K562 (cell line): ENCODE measurements at regions not wholly inside any gene's neighbourhood (a gene's known extent, or its start where the extent isn't known, plus 50 kb on each side); places are given as distances from the start of the nearest gene placed in this dataset.

Source experiments
- ATAC-seq: fragments of 200-7000 bp; cut with Tn5 transposase; 3 replicates; pipeline ENCODE4 v1.9.1; 2020; ENCODE audit warnings: moderate library complexity
- BruUV-seq: library from RNA; stranded (reverse); fragments of 400-500 nt; replicated peaks from 2 replicates; lab custom pipeline; 2021; lab: Mats Ljungman, UMichigan
- CTCF ChIA-PET: fragments of 300-600 bp; formaldehyde crosslinking; extraction: SDS; loops from one replicate; lab custom pipeline; 2021; ENCODE audit warnings: low intra/inter-chr PET ratio; lab: Yijun Ruan, JAX
- POLR2A ChIA-PET: fragments of 300-600, 350-650 bp; sonication (Branson Sonifier 250); formaldehyde crosslinking; extraction: SDS; loops from one replicate; lab custom pipeline; 2021; ENCODE audit warnings: antibody characterized with exemption, inconsistent platforms; lab: Yijun Ruan, JAX
- DNase-seq, 4 experiments: peaks; one replicate each; pipeline versions ENCODE4 v3.0.0 to v3.0.0-alpha.2; 2011 to 2018; ENCODE audit warnings: low spot score in 3 of 4, mixed read lengths in 3 of 4; ENCODE audit errors: extremely low read depth in 1 of 4
- FAIRE-seq: peaks from 2 replicates; lab custom pipeline; 2011; peaks lifted over from hg19 to GRCh38; lab: Jason Lieb, UNC
- H2AFZ ChIP-seq: 2 replicates; pipeline ENCODE4 v1.6.0; 2011; ENCODE audit warnings: low read depth, low read length, control low read depth, inconsistent platforms
- H3K27ac ChIP-seq: fragments of 200-600 bp; 3 replicates; pipeline ENCODE4 v1.8.0; 2011; ENCODE audit warnings: low read depth, mild to moderate bottlenecking, control low read depth, inconsistent platforms, low read length, moderate library complexity, mixed read lengths; ENCODE audit errors: extremely low read depth
- H3K27me3 ChIP-seq, 2 experiments: fragments of 300-600 bp in 1 of 2; 2 replicates in 1 of 2; 3 replicates in 1 of 2; pipeline versions ENCODE4 v1.6.0 to v1.8.0; 2011; ENCODE audit warnings: inconsistent platforms in 2 of 2, low read length in 2 of 2, mild to moderate bottlenecking in 1 of 2, mixed read lengths in 1 of 2, moderate library complexity in 1 of 2; ENCODE audit not compliant: control insufficient read depth in 2 of 2, insufficient read depth in 2 of 2
- H3K36me3 ChIP-seq: fragments of 300-600 bp; 3 replicates; pipeline ENCODE4 v1.8.0; 2011; ENCODE audit warnings: mild to moderate bottlenecking, low read length, inconsistent platforms; ENCODE audit not compliant: control insufficient read depth, insufficient read depth
- H3K4me1 ChIP-seq, 2 experiments: fragments of 200-600 bp in 1 of 2; replicated peaks in 1 of 2; 2 replicates in 1 of 2; 3 replicates in 1 of 2; pipeline versions ENCODE4 v1.5.1 to v1.8.0; 2011; ENCODE audit warnings: inconsistent platforms in 2 of 2, low read length in 2 of 2, mild to moderate bottlenecking in 1 of 2, mixed read lengths in 1 of 2, moderate library complexity in 1 of 2; ENCODE audit not compliant: control insufficient read depth in 2 of 2, insufficient read depth in 2 of 2
- H3K4me2 ChIP-seq: 2 replicates; pipeline ENCODE4 v1.6.1; 2011; ENCODE audit warnings: low read length, control low read depth, inconsistent platforms, mixed read lengths; ENCODE audit not compliant: insufficient read depth
- H3K4me3 ChIP-seq: fragments of 200-600 bp; sonication (generic), shearing (Covaris generic); 2 replicates; pipeline ENCODE4 v1.5.1; 2016; ENCODE audit warnings: control low read depth, inconsistent platforms
- H3K79me2 ChIP-seq: fragments of 200-600 bp; 3 replicates; pipeline ENCODE4 v1.8.0; 2011; ENCODE audit warnings: low read length, inconsistent platforms; ENCODE audit not compliant: control insufficient read depth, insufficient read depth
- H3K9ac ChIP-seq, 2 experiments: 2 replicates each; pipeline versions ENCODE4 v1.6.0 to v1.6.1; 2011; ENCODE audit warnings: low read depth in 2 of 2, low read length in 2 of 2, control low read depth in 1 of 2, inconsistent platforms in 1 of 2, mild to moderate bottlenecking in 1 of 2, mixed read lengths in 1 of 2; ENCODE audit not compliant: insufficient read depth in 1 of 2
- H3K9me1 ChIP-seq: one replicate; pipeline ENCODE4 v1.6.0; 2011; ENCODE audit warnings: inconsistent platforms, mild to moderate bottlenecking, low read length, moderate library complexity; ENCODE audit not compliant: control insufficient read depth, insufficient read depth
- H3K9me3 ChIP-seq: replicated peaks from 2 replicates; pipeline ENCODE4 v1.5.1; 2011; ENCODE audit warnings: low read depth, low read length, inconsistent platforms; ENCODE audit not compliant: control insufficient read depth, insufficient read depth
- H4K20me1 ChIP-seq: replicated peaks from 2 replicates; pipeline ENCODE4 v1.6.1; 2011; ENCODE audit warnings: low read length, inconsistent platforms, mixed read lengths; ENCODE audit not compliant: control insufficient read depth, insufficient read depth
- BMI1 ChIP-seq: fragments of 150-350 bp; IDR thresholded peaks from 2 replicates; pipeline ENCODE4 v1.6.1; 2014; ENCODE audit warnings: low read length
- DPF2 ChIP-seq: fragments of 450-650 bp; IDR thresholded peaks from 2 replicates; pipeline ENCODE4 v1.6.1; 2016
- ELF2 ChIP-seq: fragments of 250-450 bp; sonication (Bioruptor Pico); IDR thresholded peaks from 2 replicates; pipeline ENCODE4 v1.5.0; 2021; ENCODE audit warnings: mild to moderate bottlenecking
- GATA2 ChIP-seq: sonication (generic); formaldehyde crosslinking; IDR thresholded peaks from 2 replicates; pipeline ENCODE4 v1.4.0; 2020; ENCODE audit warnings: mild to moderate bottlenecking, missing genetic modification reagents
- MEIS2 ChIP-seq: fragments of 450-650 bp; IDR thresholded peaks from 2 replicates; pipeline ENCODE4 v1.6.1; 2014; ENCODE audit warnings: mild to moderate bottlenecking; ENCODE audit not compliant: partially characterized antibody
- MYBL2 ChIP-seq, 2 experiments: fragments of 450-650 bp in 1 of 2; sonication (generic) in 1 of 2; formaldehyde crosslinking in 1 of 2; IDR thresholded peaks; 2 replicates each; pipeline versions ENCODE4 v1.6.1 to v1.8.1; 2017 to 2022; ENCODE audit warnings: borderline replicate concordance in 1 of 2, inconsistent platforms in 1 of 2, low read depth in 1 of 2, mild to moderate bottlenecking in 1 of 2, missing genetic modification reagents in 1 of 2, moderate library complexity in 1 of 2
- POLR2G ChIP-seq: fragments of 200-400 bp; formaldehyde crosslinking; IDR thresholded peaks from 2 replicates; pipeline ENCODE4 v1.6.1; 2017; ENCODE audit warnings: low read depth, mild to moderate bottlenecking, antibody characterized with exemption, low read length, moderate library complexity
- POU5F1 ChIP-seq: fragments of 150-350 bp; IDR thresholded peaks from 2 replicates; pipeline ENCODE4 v1.6.1; 2014; ENCODE audit warnings: borderline replicate concordance, low read length, low read depth, mild to moderate bottlenecking; ENCODE audit not compliant: partially characterized antibody
- PTBP1 ChIP-seq: fragments of 200-400 bp; formaldehyde crosslinking; IDR thresholded peaks from 2 replicates; pipeline ENCODE4 v1.6.1; 2017; ENCODE audit warnings: low read depth, low read length
- SAP30 ChIP-seq: fragments of 200-600 bp; sonication (generic); IDR thresholded peaks from 2 replicates; pipeline ENCODE4 v1.6.1; 2012; ENCODE audit warnings: borderline replicate concordance, low read depth, mild to moderate bottlenecking, moderate library complexity, low read length, control low read depth, inconsistent platforms; ENCODE audit not compliant: insufficient read depth, poor library complexity, severe bottlenecking
- TEAD4 ChIP-seq, 2 experiments: sonication (generic) in 1 of 2; formaldehyde crosslinking in 1 of 2; IDR thresholded peaks; 2 replicates each; pipeline versions ENCODE4 v1.6.1 to v1.8.0; 2012 to 2022; ENCODE audit warnings: borderline replicate concordance in 1 of 2, inconsistent platforms in 1 of 2, low read length in 1 of 2, mild to moderate bottlenecking in 1 of 2, missing genetic modification reagents in 1 of 2
- WHSC1 ChIP-seq: IDR thresholded peaks from one replicate; pipeline ENCODE4 v1.6.1; 2012; ENCODE audit warnings: low read length, control low read depth, inconsistent platforms
- YBX1 ChIP-seq: fragments of 450-650 bp; IDR thresholded peaks from 2 replicates; pipeline ENCODE4 v1.7.1; 2016; ENCODE audit warnings: mild to moderate bottlenecking
- ZNF184 ChIP-seq: sonication (generic); formaldehyde crosslinking; IDR thresholded peaks from 2 replicates; pipeline ENCODE4 v1.5.0; 2020; ENCODE audit warnings: missing genetic modification reagents
- ZNF384 ChIP-seq: IDR thresholded peaks from 2 replicates; pipeline ENCODE4 v1.6.1; 2012; ENCODE audit warnings: low read depth, low read length, improper control_type of control experiment
- WGBS: fragments of 100-300 bp; shearing (Covaris generic); methylation state at CpG from one replicate; pipeline ENCODE4 v1.1.6; 2016; ENCODE audit warnings: low coverage, mixed read lengths; ENCODE audit not compliant: insufficient coverage; ENCODE audit errors: missing lambda C conversion rate; 5-methylcytosine and 5-hydroxymethylcytosine counted together
- in situ Hi-C: fragments of 300-500 bp; cut with MboI; formaldehyde crosslinking; loops from 4 replicates; pipeline ENCODE4 v1.15.0; 2018; ENCODE audit warnings: inconsistent platforms, mixed read lengths
- intact Hi-C: fragments of 100-400 bp; cut with micrococcal nuclease; formaldehyde crosslinking; loops from 2 replicates; pipeline ENCODE4 v1.14.2; 2022
- TF ChIP-seq, protein P1 (sequence below): fragments of 200-400 bp; formaldehyde crosslinking; IDR thresholded peaks from 2 replicates; pipeline ENCODE4 v1.6.1; 2017; ENCODE audit warnings: mild to moderate bottlenecking, low read depth, low read length, moderate library complexity
- TF ChIP-seq, protein P2 (sequence below), 2 experiments: fragments of 150-350 bp in 1 of 2; IDR thresholded peaks; 2 replicates each; pipeline ENCODE4 v1.6.1; 2012 to 2016; ENCODE audit warnings: low read depth in 2 of 2, low read length in 2 of 2, mild to moderate bottlenecking in 1 of 2, moderate library complexity in 1 of 2

- TF ChIP-seq, protein P1, sequence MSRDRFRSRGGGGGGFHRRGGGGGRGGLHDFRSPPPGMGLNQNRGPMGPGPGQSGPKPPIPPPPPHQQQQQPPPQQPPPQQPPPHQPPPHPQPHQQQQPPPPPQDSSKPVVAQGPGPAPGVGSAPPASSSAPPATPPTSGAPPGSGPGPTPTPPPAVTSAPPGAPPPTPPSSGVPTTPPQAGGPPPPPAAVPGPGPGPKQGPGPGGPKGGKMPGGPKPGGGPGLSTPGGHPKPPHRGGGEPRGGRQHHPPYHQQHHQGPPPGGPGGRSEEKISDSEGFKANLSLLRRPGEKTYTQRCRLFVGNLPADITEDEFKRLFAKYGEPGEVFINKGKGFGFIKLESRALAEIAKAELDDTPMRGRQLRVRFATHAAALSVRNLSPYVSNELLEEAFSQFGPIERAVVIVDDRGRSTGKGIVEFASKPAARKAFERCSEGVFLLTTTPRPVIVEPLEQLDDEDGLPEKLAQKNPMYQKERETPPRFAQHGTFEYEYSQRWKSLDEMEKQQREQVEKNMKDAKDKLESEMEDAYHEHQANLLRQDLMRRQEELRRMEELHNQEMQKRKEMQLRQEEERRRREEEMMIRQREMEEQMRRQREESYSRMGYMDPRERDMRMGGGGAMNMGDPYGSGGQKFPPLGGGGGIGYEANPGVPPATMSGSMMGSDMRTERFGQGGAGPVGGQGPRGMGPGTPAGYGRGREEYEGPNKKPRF: no peak
- TF ChIP-seq DPF2 (no peak), YBX1 (no peak), POLR2G (no peak), ZNF384 (no peak), ELF2 (CRISPR knock-in tag) (no peak)
These were observed 694.5 kb upstream of the PCDH15 start (continued) for GRCh38 chr10:55495555-55495954.

- in situ Hi-C loops: no loop called here
- FAIRE-seq: no peak
- POLR2A ChIA-PET: no interaction called here
- TF ChIP-seq BMI1 (no peak), MEIS2 (no peak), POU5F1 (no peak), ZNF184 (no peak), SAP30 (no peak), MYBL2 (IDR thresholded peaks at IDR 0.05; ENCODE audit: low read depth) (no peak), MYBL2 (CRISPR knock-in tag; IDR thresholded peaks at IDR 0.05; ENCODE audit: borderline replicate concordance) (no peak), TEAD4 (IDR thresholded peaks at IDR 0.05; ENCODE audit: low read length) (no peak), TEAD4 (CRISPR knock-in tag; IDR thresholded peaks at IDR 0.05; ENCODE audit: borderline replicate concordance) (no peak), GATA2 (no peak), PTBP1 (no peak), WHSC1 (no peak)
- TF ChIP-seq, protein P2, sequence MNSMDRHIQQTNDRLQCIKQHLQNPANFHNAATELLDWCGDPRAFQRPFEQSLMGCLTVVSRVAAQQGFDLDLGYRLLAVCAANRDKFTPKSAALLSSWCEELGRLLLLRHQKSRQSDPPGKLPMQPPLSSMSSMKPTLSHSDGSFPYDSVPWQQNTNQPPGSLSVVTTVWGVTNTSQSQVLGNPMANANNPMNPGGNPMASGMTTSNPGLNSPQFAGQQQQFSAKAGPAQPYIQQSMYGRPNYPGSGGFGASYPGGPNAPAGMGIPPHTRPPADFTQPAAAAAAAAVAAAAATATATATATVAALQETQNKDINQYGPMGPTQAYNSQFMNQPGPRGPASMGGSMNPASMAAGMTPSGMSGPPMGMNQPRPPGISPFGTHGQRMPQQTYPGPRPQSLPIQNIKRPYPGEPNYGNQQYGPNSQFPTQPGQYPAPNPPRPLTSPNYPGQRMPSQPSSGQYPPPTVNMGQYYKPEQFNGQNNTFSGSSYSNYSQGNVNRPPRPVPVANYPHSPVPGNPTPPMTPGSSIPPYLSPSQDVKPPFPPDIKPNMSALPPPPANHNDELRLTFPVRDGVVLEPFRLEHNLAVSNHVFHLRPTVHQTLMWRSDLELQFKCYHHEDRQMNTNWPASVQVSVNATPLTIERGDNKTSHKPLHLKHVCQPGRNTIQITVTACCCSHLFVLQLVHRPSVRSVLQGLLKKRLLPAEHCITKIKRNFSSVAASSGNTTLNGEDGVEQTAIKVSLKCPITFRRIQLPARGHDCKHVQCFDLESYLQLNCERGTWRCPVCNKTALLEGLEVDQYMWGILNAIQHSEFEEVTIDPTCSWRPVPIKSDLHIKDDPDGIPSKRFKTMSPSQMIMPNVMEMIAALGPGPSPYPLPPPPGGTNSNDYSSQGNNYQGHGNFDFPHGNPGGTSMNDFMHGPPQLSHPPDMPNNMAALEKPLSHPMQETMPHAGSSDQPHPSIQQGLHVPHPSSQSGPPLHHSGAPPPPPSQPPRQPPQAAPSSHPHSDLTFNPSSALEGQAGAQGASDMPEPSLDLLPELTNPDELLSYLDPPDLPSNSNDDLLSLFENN (IDR thresholded peaks at IDR 0.05; ENCODE audit: low read depth in 2 of 2, low read length in 2 of 2): no peak
These were observed 690.7 kb upstream of the PCDH15 start for GRCh38 chr10:55491712-55492111.

More at GRCh38 chr10:55491712-55492111, 690.7 kb upstream of the PCDH15 start:
- H3K9me3 ChIP-seq: no peaks in the 10 kb centered on the region; the same call in none of the 2 replicates
- H4K20me1 ChIP-seq: no peaks in the 10 kb centered on the region
- intact Hi-C loops: no loop called here
- H3K4me1 ChIP-seq: no peaks in the 10 kb centered on the region
- ATAC-seq (no peak), DNase-seq (no peak)
- no peaks in the 10 kb centered on the region for H3K79me2 ChIP-seq
- no peaks in the 10 kb centered on the region for H3K27me3 ChIP-seq
- WGBS: 0% methylated on average over 1 of the region's 1 CpG
- BruUV-seq: no TSS peak
- H3K9me1 ChIP-seq: no peaks in the 10 kb centered on the region
- no peak overlapping the region for H3K4me3 ChIP-seq
- H3K9ac ChIP-seq: no peak overlapping the region
- CTCF ChIA-PET: no interaction called here
- no peak overlapping the region for H3K27ac ChIP-seq
- H3K4me2 ChIP-seq: no peak overlapping the region
- H3K36me3 ChIP-seq: no peaks in the 10 kb centered on the region
- no peak overlapping the region for H2AFZ ChIP-seq
